Activated CD4-positive, alpha-beta T cell treated with anti-CD3 and anti-CD28 coated beads, Interleukin-2, amount 10 ng/mL, durations not matched to agents 7 days and 5 days (primary cell): ENCODE measurements at regions not wholly inside any gene's neighbourhood (a gene's known extent, or its start where the extent isn't known, plus 50 kb on each side); places are given as distances from the start of the nearest gene placed in this dataset.

Experiments
- CTCF ChIA-PET: fragments of 350-600 bp; sonication (Branson Sonifier 250); formaldehyde crosslinking; loops from one replicate; lab custom pipeline; 2021; ENCODE audit warnings: antibody characterized with exemption; lab: Charles Lee
- POLR2A ChIA-PET: fragments of 350-600 bp; sonication (Branson Sonifier 250); formaldehyde crosslinking; loops from one replicate; lab custom pipeline; 2021; ENCODE audit warnings: antibody characterized with exemption; lab: Charles Lee
- DNase-seq: peaks from one replicate; pipeline ENCODE4 v3.0.0-alpha.2; 2020
- H3K27ac Mint-ChIP-seq: one replicate; pipeline ENCODE4 v1.8.0; 2021; ENCODE audit warnings: mild to moderate bottlenecking, moderate library complexity, mixed read lengths
- H3K27me3 Mint-ChIP-seq: one replicate; pipeline ENCODE4 v1.8.0; 2021; ENCODE audit warnings: mixed read lengths
- H3K36me3 Mint-ChIP-seq: one replicate; pipeline ENCODE4 v1.8.0; 2021; ENCODE audit warnings: low read depth, mixed read lengths
- H3K4me1 Mint-ChIP-seq: one replicate; pipeline ENCODE4 v1.8.0; 2021; ENCODE audit warnings: mixed read lengths
- H3K4me3 Mint-ChIP-seq: one replicate; pipeline ENCODE4 v1.8.0; 2021; ENCODE audit warnings: mild to moderate bottlenecking, moderate library complexity, mixed read lengths
- H3K9me3 Mint-ChIP-seq: one replicate; pipeline ENCODE4 v1.8.0; 2021; ENCODE audit warnings: mixed read lengths

DNA sequence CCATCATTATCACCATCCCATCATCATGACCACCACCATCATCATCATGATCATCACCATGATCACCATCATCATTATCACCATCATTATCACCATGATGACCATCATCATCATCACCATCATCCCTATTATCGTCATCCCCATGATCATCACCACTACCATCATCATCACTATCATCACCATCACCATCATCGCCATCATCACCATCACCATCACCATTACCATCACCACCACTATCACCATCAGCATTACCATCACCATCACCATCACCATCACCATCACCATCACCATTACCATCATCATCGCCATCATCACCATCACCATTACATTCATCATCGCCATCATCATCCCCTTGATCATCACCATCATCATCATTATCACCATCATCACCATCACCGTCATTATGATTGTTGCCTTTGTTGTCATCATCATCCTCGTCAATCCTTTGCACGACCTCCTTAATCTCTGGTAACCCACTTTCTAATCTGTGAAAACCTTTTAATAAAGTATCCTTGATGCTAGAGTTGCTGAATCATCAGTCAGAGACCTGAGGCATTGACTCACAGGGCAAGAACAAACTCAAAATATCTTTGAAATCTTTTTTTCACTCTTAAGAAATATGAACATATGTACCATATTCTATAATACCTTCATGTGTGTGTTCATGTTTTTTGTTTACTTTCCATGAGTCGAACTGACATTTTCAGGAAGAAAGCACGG lies 116.3 kb upstream of the FOXF1 start:
- POLR2A ChIA-PET, result no interaction called here
- CTCF ChIA-PET, result no interaction called here
- Mint-ChIP-seq H3K4me3 (no peak overlapping the region), H3K36me3 (no peaks in the 10 kb centered on the region), H3K9me3 (no peaks in the 10 kb centered on the region), H3K4me1 (no peaks in the 10 kb centered on the region), H3K27ac (no peak overlapping the region), H3K27me3 (no peaks in the 10 kb centered on the region)
- no peak for DNase-seq

DNA sequence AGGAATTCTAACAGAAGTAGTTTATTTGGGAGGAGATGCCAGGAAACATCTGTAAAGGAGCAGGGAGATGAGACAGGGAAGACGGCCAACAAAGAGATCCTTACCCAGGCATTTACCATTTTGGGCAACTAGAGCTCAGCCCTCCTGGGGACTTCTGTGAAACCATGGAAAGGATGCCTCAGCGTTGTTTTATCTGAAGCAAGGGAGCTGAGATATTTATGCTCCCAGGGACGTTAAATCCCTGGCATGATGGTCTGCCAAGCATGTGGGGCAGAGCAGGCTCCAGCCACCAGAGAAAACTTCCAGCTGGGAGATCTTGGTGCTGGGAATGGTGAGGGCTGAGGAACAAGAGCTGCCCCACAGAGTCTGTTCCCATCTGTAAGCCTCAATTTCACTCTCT lies 114.8 kb upstream of the FOXF1 start:
- CTCF ChIA-PET, result no interaction called here

DNA sequence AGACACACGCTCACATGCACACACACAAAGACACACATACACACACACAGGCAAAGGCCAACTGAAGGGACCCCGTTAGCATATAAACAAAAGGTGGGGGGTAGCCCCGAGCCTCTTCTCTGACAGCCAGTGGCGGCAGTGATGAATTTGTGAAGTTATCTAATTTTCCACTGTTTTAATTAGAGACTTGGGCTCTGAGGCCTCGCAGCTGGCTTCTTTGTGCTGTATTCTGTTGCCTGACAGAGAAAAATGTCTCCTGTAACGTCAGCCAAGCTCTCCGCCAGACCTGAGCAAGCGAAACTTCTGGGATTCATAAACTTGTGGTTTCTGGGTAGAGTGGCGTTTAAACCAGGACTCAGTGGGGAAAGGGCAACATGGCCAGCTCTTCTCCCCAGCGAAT lies 113.9 kb upstream of the FOXF1 start:
- DNase-seq, result no peak
- no peaks in the 10 kb centered on the region for H3K27me3 Mint-ChIP-seq
- H3K4me3 Mint-ChIP-seq, result no peak overlapping the region
- H3K4me1 Mint-ChIP-seq, result no peaks in the 10 kb centered on the region
- H3K9me3 Mint-ChIP-seq, result no peaks in the 10 kb centered on the region
- H3K36me3 Mint-ChIP-seq, result no peaks in the 10 kb centered on the region
- CTCF ChIA-PET, result no interaction called here
- POLR2A ChIA-PET, result no interaction called here
- H3K27ac Mint-ChIP-seq, result no peak overlapping the region

More for the DNA sequence above, 114.8 kb upstream of the FOXF1 start:
- no peak overlapping the region for H3K4me3 Mint-ChIP-seq
- H3K27ac Mint-ChIP-seq, result no peak overlapping the region
- no peaks in the 10 kb centered on the region for H3K4me1 Mint-ChIP-seq
- no peak for DNase-seq
- no peaks in the 10 kb centered on the region for H3K9me3 Mint-ChIP-seq
- no peaks in the 10 kb centered on the region for H3K36me3 Mint-ChIP-seq
- POLR2A ChIA-PET, result no interaction called here
- H3K27me3 Mint-ChIP-seq, result no peaks in the 10 kb centered on the region

DNA sequence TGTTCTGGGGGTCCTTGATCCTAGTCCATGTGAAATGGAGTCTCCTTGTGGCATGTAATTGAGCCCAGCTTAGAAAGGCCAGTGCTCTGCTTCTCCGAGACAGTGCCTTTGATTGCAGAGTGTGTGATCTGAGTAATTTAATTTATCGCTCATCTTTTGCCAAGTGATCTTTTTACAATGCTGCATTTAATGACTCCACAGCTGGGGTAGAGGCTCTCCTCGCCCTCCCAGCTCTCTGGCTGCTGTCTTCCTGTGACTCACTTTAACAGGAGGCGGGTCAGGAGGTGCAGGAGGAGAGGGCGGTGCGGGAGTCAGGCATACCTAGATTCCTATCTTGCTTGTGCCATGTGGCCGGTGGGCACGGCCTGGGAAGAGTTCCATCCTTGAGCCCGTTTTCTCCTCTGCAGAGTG lies 113.4 kb upstream of the FOXF1 start:
- H3K27ac Mint-ChIP-seq, result no peak overlapping the region
- POLR2A ChIA-PET, result no interaction called here
- no peak overlapping the region for H3K4me3 Mint-ChIP-seq
- no peaks in the 10 kb centered on the region for H3K4me1 Mint-ChIP-seq
- no peaks in the 10 kb centered on the region for H3K9me3 Mint-ChIP-seq
- CTCF ChIA-PET, result no interaction called here
- no peak for DNase-seq
- H3K36me3 Mint-ChIP-seq, result no peaks in the 10 kb centered on the region
- no peaks in the 10 kb centered on the region for H3K27me3 Mint-ChIP-seq

DNA sequence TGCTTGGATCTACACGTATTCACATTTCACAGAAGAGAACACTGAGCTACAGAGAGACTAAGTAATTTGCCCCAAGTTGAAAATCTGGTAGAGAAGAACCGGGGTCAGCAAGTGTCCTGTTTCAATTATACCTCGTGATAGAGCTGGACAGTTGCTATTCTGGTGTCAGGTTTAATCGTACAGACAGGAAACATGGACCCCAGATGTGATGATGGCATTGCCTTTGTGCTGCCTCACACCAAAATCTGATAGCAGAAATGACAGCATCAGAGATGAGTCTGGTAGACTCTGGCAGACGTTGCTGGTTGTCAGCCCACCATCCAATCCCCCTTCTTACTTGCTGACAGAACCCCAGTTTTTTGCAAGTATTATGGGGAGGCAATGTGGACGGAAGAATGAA lies 112.1 kb upstream of the FOXF1 start:
- ChIA-PET CTCF (interaction anchor here (0.6 kb wide), 1 partner anchor 676 kb away, joined by 3 read pairs; no protein-coding TSS in a partner anchor), POLR2A (no interaction called here)

DNA sequence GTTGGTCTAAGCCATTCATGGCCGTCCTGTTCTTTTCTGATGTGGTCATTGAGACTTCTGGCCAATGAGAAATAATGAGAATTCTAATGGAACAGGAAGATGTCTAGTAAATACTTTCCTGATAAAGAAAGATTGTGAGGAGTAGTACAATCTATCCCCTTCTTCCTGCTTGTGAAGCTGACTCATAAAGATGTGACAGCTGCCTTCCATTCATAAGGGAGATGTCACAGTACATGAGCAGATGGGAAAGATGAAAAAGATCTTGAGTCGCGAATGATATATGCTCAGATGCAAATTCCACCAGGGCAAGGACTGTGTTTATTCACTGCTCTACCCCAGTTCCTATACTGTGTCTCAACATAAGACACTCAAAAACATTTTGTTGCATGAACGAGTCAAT lies 111.7 kb upstream of the FOXF1 start:
- Mint-ChIP-seq H3K4me1 (no peaks in the 10 kb centered on the region), H3K9me3 (no peaks in the 10 kb centered on the region), H3K27ac (no peak overlapping the region), H3K36me3 (no peaks in the 10 kb centered on the region), H3K4me3 (no peak overlapping the region), H3K27me3 (no peaks in the 10 kb centered on the region)
- ChIA-PET CTCF (interaction anchor here (0.6 kb wide), 1 partner anchor 677 kb away, joined by 3 read pairs; no protein-coding TSS in a partner anchor), POLR2A (no interaction called here)
- no peak for DNase-seq

More for the DNA sequence above, 112.1 kb upstream of the FOXF1 start:
- H3K27me3 Mint-ChIP-seq, result no peaks in the 10 kb centered on the region
- no peak overlapping the region for H3K4me3 Mint-ChIP-seq
- no peaks in the 10 kb centered on the region for H3K36me3 Mint-ChIP-seq
- H3K27ac Mint-ChIP-seq, result no peak overlapping the region
- H3K4me1 Mint-ChIP-seq, result no peaks in the 10 kb centered on the region
- DNase-seq, result no peak
- no peaks in the 10 kb centered on the region for H3K9me3 Mint-ChIP-seq

DNA sequence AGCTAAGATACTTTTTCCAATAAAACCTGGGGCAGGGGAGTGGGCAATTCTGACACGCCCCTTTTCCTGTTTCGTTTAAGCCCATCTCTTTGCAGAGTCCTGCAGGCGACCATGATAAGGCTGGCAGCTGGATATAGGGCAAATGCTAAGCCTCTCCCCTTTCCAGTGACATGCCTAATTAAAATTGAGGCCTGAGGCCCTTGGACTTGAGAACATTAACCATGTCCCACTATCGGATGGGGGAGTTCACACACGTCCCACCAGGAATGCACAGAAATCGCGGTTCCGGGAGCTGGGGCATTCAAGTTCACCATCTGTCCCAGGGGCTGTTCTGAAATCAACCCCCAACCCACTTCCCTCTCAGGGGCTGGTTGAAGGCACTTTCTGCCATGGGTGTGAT lies 109.2 kb upstream of the FOXF1 start:
- no peaks in the 10 kb centered on the region for H3K27me3 Mint-ChIP-seq
- H3K4me1 Mint-ChIP-seq, result no peaks in the 10 kb centered on the region
- no peak overlapping the region for H3K27ac Mint-ChIP-seq
- no peaks in the 10 kb centered on the region for H3K9me3 Mint-ChIP-seq
- H3K4me3 Mint-ChIP-seq, result no peak overlapping the region
- DNase-seq, result no peak
- CTCF ChIA-PET, result no interaction called here
- no peaks in the 10 kb centered on the region for H3K36me3 Mint-ChIP-seq
- POLR2A ChIA-PET, result no interaction called here

DNA sequence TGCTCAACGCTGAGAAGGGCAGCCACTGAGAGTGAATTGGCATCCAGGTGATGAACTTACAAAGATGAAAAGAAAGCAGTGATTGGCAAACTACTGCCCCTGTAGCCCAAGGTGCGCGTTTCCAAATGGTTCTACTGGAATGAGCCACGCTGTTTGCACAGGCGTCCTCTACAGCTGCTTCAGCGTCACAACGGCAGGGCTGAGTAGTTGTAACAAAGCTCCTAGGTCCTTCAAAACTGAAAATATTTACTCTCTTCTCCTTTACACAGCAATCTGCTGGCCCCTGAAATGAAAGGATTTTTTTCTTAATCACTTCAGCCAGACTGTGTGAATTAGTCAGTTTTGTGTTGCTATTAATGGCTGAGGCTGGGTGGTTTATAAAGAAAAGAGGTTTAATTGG lies 107.2 kb upstream of the FOXF1 start:
- ChIA-PET CTCF (no interaction called here), POLR2A (no interaction called here)
- H3K27ac Mint-ChIP-seq, result no peak overlapping the region
- no peaks in the 10 kb centered on the region for H3K9me3 Mint-ChIP-seq
- H3K36me3 Mint-ChIP-seq, result no peaks in the 10 kb centered on the region
- no peak for DNase-seq
- no peaks in the 10 kb centered on the region for H3K4me1 Mint-ChIP-seq
- H3K4me3 Mint-ChIP-seq, result no peak overlapping the region
- no peaks in the 10 kb centered on the region for H3K27me3 Mint-ChIP-seq

DNA sequence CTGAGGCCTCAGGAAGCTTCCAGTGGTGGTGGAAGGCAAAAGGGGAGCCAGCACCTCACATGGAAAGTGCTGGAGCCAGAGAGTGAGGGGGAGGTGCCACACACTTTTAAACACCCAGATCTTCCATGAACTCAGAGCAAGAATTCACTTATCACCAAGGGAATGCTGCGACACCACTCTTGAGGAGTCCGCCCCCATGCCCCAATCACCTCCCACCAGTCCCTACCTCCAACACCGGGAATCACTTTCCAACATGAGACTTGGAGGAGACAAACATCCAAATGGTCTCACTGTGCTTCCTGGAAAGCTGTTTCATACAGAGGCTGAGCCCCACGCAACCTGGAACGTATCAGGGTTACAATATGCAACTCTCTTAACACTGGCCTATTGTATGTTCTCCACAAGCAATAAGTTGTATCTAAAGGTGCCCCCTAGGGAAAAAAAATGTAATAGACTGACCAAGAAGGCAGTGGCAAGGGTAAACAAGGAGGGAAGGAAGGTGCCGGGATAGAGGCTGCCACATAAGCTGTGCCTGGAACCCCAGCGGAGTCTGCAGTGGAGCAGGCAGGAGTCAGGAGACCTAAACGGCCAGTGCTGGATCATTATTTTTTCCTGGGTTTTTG lies 106.7 kb upstream of the FOXF1 start:
- Mint-ChIP-seq H3K27me3 (no peaks in the 10 kb centered on the region), H3K4me3 (no peak overlapping the region), H3K36me3 (no peaks in the 10 kb centered on the region), H3K9me3 (no peaks in the 10 kb centered on the region), H3K4me1 (no peaks in the 10 kb centered on the region), H3K27ac (no peak overlapping the region)
- CTCF ChIA-PET, result no interaction called here
- POLR2A ChIA-PET, result no interaction called here
- no peak for DNase-seq

DNA sequence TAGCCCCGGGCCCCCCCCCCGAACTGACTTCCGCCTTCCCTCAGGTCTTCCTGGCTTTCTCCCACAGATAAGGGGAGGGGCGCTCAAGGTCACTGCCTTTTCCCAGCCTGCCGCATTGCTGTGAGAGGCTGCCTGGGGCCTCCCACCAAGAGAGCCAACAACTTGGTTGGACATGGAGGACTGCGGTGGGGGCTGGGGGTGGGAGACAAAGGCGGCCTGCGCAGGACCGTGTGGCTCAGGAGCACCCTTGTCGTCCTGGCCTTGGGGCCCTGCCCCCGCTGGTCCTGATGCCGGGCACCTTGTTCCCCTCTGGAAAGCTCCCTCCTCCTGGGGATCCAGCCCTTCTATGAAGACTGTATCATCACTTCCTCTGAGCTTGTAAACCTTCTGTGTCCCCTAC lies 105.6 kb upstream of the FOXF1 start:
- H3K4me3 Mint-ChIP-seq, result no peak overlapping the region
- H3K36me3 Mint-ChIP-seq, result no peaks in the 10 kb centered on the region
- POLR2A ChIA-PET, result no interaction called here
- H3K9me3 Mint-ChIP-seq, result no peaks in the 10 kb centered on the region
- no peaks in the 10 kb centered on the region for H3K27me3 Mint-ChIP-seq
- no peak for DNase-seq
- H3K27ac Mint-ChIP-seq, result no peak overlapping the region
- CTCF ChIA-PET, result no interaction called here
- H3K4me1 Mint-ChIP-seq, result no peaks in the 10 kb centered on the region

DNA sequence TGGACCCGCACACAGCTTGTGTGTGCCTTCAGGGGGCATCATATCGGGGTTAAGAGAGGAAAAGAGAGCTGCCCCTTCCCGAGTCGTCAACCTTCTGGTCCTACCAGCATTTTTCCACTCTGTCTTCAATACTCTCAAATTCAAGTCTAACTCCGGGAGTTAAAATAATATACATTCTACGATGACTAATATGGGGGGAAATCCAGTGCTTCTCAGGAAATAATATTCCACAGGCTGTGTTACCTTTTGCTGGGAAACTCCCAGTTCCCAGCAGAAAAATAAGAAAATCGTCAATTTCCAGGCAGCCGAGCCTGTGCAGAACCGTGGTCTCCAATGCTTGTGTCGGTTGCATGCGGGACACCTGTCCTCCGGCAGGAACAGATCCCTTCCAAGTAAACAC lies 105.0 kb upstream of the FOXF1 start:
- Mint-ChIP-seq H3K36me3 (no peaks in the 10 kb centered on the region), H3K27ac (no peak overlapping the region), H3K9me3 (no peaks in the 10 kb centered on the region), H3K27me3 (no peaks in the 10 kb centered on the region), H3K4me3 (no peak overlapping the region), H3K4me1 (no peaks in the 10 kb centered on the region)
- no peak for DNase-seq
- POLR2A ChIA-PET, result no interaction called here
- CTCF ChIA-PET, result no interaction called here

DNA sequence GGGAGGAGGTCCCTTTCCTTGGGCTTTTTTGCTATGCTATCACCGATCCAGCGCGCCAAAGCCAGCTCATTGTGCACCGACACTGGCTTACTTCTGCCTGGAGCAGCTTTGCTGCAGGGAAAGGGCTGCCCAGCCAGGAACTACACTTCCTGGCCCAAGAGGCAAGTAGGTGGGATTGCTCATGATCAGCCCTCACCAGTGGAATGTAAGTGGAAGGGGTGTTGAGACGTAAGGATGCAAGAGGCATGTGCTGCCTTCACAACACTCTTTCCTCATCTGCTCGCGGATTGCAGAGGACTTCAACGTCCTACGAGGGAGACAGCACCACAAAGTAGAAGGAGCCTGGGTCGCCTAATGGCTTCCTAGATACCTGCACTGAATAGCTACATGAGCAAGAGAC lies 104.3 kb upstream of the FOXF1 start:
- Mint-ChIP-seq H3K4me3 (no peak overlapping the region), H3K4me1 (no peaks in the 10 kb centered on the region), H3K36me3 (no peaks in the 10 kb centered on the region), H3K9me3 (no peaks in the 10 kb centered on the region), H3K27me3 (no peaks in the 10 kb centered on the region), H3K27ac (no peak overlapping the region)
- CTCF ChIA-PET, result no interaction called here
- DNase-seq, result no peak
- POLR2A ChIA-PET, result no interaction called here

DNA sequence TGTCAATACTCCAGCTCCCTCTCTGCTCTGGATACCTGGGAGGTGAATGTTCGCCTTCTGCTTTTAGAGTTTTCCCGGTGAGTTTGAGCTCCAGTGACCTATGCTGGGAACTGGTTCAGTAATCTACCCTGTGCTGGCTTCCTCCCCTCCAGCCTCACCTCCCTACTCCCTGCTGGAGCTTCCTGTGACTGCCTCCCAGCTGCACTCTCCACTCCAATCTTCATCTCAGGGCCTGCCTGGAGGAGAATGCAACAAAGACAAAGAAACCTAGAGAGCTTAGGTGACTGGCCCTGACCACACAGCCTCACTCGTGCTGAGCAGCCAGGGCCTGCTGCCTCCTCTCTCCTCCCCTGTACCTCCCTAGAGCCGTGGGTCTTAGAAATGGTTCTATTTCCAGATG lies 101.6 kb upstream of the FOXF1 start:
- no peaks in the 10 kb centered on the region for H3K27me3 Mint-ChIP-seq
- H3K36me3 Mint-ChIP-seq, result no peaks in the 10 kb centered on the region
- CTCF ChIA-PET, result interaction anchor here (0.6 kb wide), 1 partner anchor 1340 kb away, joined by 3 read pairs; no protein-coding TSS in a partner anchor
- no peak overlapping the region for H3K27ac Mint-ChIP-seq
- no peak overlapping the region for H3K4me3 Mint-ChIP-seq
- POLR2A ChIA-PET, result no interaction called here
- DNase-seq, result no peak
- peaks cover 7% of the 10 kb centered on the region for H3K9me3 Mint-ChIP-seq
- H3K4me1 Mint-ChIP-seq, result no peaks in the 10 kb centered on the region

DNA sequence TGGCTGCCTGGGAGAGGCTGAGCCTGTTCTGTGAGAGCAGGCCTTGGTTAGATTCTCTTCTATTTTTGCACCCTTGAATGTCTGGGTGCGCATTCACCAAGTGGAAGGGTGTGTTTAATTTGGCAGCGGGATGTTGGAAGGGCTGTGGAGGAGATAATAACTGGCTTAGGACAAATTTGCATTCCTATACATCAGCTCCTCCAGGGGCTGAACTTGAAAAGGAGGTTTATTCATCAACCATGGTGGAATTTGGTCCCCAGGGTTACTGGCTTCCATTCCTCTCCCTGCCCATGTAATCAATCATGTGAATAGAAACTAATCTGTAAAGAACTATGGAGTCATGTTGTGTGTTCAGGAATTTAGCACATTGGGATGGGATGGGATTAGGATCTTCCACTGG lies 100.2 kb upstream of the FOXF1 start:
- Mint-ChIP-seq H3K4me3 (no peak overlapping the region), H3K4me1 (no peaks in the 10 kb centered on the region), H3K27me3 (no peaks in the 10 kb centered on the region), H3K36me3 (no peaks in the 10 kb centered on the region), H3K9me3 (peaks cover 7% of the 10 kb centered on the region), H3K27ac (no peak overlapping the region)
- ChIA-PET POLR2A (no interaction called here), CTCF (no interaction called here)
- no peak for DNase-seq
